B cell (primary cell): ENCODE measurements at regions not wholly inside any gene's neighbourhood (a gene's known extent, or its start where the extent isn't known, plus 50 kb on each side); places are given as distances from the start of the nearest gene placed in this dataset.

Experiments used
- EZH2 ChIP-seq: IDR thresholded peaks from 2 replicates; pipeline ENCODE4 v1.6.1; 2012; ENCODE audit warnings: borderline replicate concordance, low read depth, mild to moderate bottlenecking, moderate library complexity, low read length; ENCODE audit not compliant: insufficient read depth, poor library complexity, severe bottlenecking
- TF ChIP-seq, protein P1 (sequence below): fragments of 200-600 bp; IDR thresholded peaks from one replicate; pipeline ENCODE4 v1.8.0; 2022; ENCODE audit warnings: antibody characterized with exemption, mild to moderate bottlenecking

DNA sequence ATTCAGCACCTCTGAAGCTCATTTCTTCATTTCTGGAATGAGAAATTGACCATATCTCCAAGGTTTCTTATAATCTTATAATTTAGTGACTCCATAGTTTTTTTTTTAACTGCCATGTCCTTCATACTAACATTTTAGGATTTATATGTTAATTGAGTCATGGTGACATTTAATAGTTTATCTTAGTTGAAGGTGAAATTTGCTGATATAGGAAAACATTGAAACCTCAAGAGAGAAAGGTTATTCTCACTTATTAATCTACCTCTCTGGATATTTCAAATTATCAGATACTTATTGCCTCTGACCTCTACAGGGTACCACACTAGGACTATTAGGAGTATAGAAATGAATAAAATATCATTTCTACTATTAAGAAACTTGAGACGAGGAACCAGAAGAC is 499.0 kb downstream of the NUP35 start:
- no peak for TF ChIP-seq EZH2
- TF ChIP-seq, protein P1, sequence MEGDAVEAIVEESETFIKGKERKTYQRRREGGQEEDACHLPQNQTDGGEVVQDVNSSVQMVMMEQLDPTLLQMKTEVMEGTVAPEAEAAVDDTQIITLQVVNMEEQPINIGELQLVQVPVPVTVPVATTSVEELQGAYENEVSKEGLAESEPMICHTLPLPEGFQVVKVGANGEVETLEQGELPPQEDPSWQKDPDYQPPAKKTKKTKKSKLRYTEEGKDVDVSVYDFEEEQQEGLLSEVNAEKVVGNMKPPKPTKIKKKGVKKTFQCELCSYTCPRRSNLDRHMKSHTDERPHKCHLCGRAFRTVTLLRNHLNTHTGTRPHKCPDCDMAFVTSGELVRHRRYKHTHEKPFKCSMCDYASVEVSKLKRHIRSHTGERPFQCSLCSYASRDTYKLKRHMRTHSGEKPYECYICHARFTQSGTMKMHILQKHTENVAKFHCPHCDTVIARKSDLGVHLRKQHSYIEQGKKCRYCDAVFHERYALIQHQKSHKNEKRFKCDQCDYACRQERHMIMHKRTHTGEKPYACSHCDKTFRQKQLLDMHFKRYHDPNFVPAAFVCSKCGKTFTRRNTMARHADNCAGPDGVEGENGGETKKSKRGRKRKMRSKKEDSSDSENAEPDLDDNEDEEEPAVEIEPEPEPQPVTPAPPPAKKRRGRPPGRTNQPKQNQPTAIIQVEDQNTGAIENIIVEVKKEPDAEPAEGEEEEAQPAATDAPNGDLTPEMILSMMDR: no peak
